CD14-positive monocyte (primary cell): ENCODE measurements at regions not wholly inside any gene's neighbourhood (a gene's known extent, or its start where the extent isn't known, plus 50 kb on each side); places are given as distances from the start of the nearest gene placed in this dataset.

Source experiments
- DNase-seq, 3 donors: peaks; one replicate each; pipeline ENCODE4 v3.0.0-alpha.2; 2011 to 2022
- H2AFZ ChIP-seq: 2 replicates; pipeline ENCODE4 v1.6.0; 2012; ENCODE audit warnings: mild to moderate bottlenecking, low read depth, low read length, inconsistent platforms; ENCODE audit not compliant: insufficient read depth, poor library complexity, severe bottlenecking
- H3K27ac ChIP-seq, 2 donors: 1 replicate in 1 of 2; 2 replicates in 1 of 2; pipeline ENCODE4 v1.5.1; 2012 to 2013; ENCODE audit warnings: low read length in 2 of 2, control low read depth in 1 of 2, inconsistent platforms in 1 of 2, low read depth in 1 of 2, mild to moderate bottlenecking in 1 of 2
- H3K27me3 ChIP-seq, 2 donors: one replicate each; pipeline versions ENCODE4 v1.6.0 to v1.6.1; 2011 to 2013; ENCODE audit warnings: low read length in 2 of 2; ENCODE audit not compliant: control insufficient read depth in 2 of 2, insufficient read depth in 2 of 2
- H3K36me3 ChIP-seq, 2 donors: replicated peaks in 1 of 2; 1 replicate in 1 of 2; 2 replicates in 1 of 2; pipeline versions ENCODE4 v1.5.1 to v1.6.1; 2012 to 2013; ENCODE audit warnings: low read length in 2 of 2, control low read depth in 1 of 2, inconsistent platforms in 1 of 2, mild to moderate bottlenecking in 1 of 2; ENCODE audit not compliant: insufficient read depth in 2 of 2, control insufficient read depth in 1 of 2
- H3K4me1 ChIP-seq, 2 donors: 1 replicate in 1 of 2; 2 replicates in 1 of 2; pipeline versions ENCODE4 v1.5.1 to v1.6.1; 2012 to 2013; ENCODE audit warnings: low read length in 2 of 2, control low read depth in 1 of 2, inconsistent platforms in 1 of 2, mild to moderate bottlenecking in 1 of 2, moderate library complexity in 1 of 2; ENCODE audit not compliant: insufficient read depth in 2 of 2, control insufficient read depth in 1 of 2
- H3K4me2 ChIP-seq: replicated peaks from 2 replicates; pipeline ENCODE3; 2012; ENCODE audit warnings: low read length, moderate library complexity, mild to moderate bottlenecking; ENCODE audit not compliant: poor library complexity, severe bottlenecking; ENCODE audit errors: extremely low read depth
- H3K4me3 ChIP-seq, 3 experiments: fragments of 200-600 bp in 1 of 3; sonication (generic) in 1 of 3; replicated peaks in 1 of 3; 1 replicate in 2 of 3; 2 replicates in 1 of 3; pipeline ENCODE4 v1.5.1; 2011 to 2013; ENCODE audit warnings: low read length in 3 of 3, mild to moderate bottlenecking in 3 of 3, control low read depth in 2 of 3, low read depth in 2 of 3, inconsistent platforms in 1 of 3, moderate library complexity in 1 of 3
- H3K79me2 ChIP-seq: 2 replicates; pipeline ENCODE4 v1.6.0; 2012; ENCODE audit warnings: mild to moderate bottlenecking, control low read depth, inconsistent platforms, low read length, moderate library complexity; ENCODE audit not compliant: insufficient read depth
- H3K9ac ChIP-seq: 2 replicates; pipeline ENCODE4 v1.6.0; 2017; ENCODE audit warnings: low read length, mild to moderate bottlenecking; ENCODE audit not compliant: insufficient read depth, poor library complexity, severe bottlenecking
- H3K9me3 ChIP-seq, 2 donors: replicated peaks in 1 of 2; 1 replicate in 1 of 2; 2 replicates in 1 of 2; pipeline versions ENCODE4 v1.5.1 to v1.6.1; 2012 to 2013; ENCODE audit warnings: low read length in 2 of 2, control low read depth in 1 of 2; ENCODE audit not compliant: control insufficient read depth in 1 of 2, insufficient read depth in 1 of 2
- H4K20me1 ChIP-seq: 2 replicates; pipeline ENCODE4 v1.6.0; 2012; ENCODE audit warnings: mild to moderate bottlenecking, low read length, control low read depth, moderate library complexity; ENCODE audit not compliant: insufficient read depth
- H3K27ac Mint-ChIP-seq, 7 donors: one replicate each; pipeline ENCODE4 v1.8.0; 2020; ENCODE audit warnings: mild to moderate bottlenecking in 7 of 7, mixed read lengths in 7 of 7, moderate library complexity in 6 of 7, inconsistent platforms in 2 of 7
- H3K27me3 Mint-ChIP-seq, 3 donors: one replicate each; pipeline ENCODE4 v1.8.0; 2021 to 2022; ENCODE audit warnings: low read depth in 3 of 3, mild to moderate bottlenecking in 3 of 3, mixed read lengths in 3 of 3, moderate library complexity in 3 of 3, inconsistent platforms in 1 of 3
- H3K36me3 Mint-ChIP-seq, 2 donors: one replicate each; pipeline ENCODE4 v1.8.0; 2020; ENCODE audit warnings: mixed read lengths in 2 of 2, inconsistent platforms in 1 of 2, mild to moderate bottlenecking in 1 of 2
- H3K4me1 Mint-ChIP-seq: one replicate; pipeline ENCODE4 v1.8.0; 2020; ENCODE audit warnings: mild to moderate bottlenecking, mixed read lengths
- H3K4me3 Mint-ChIP-seq, 2 donors: one replicate each; pipeline ENCODE4 v1.8.0; 2020; ENCODE audit warnings: mild to moderate bottlenecking in 2 of 2, mixed read lengths in 2 of 2, moderate library complexity in 1 of 2
- H3K9me3 Mint-ChIP-seq, 7 donors: one replicate each; pipeline ENCODE4 v1.8.0; 2020 to 2022; ENCODE audit warnings: mixed read lengths in 7 of 7, mild to moderate bottlenecking in 6 of 7, moderate library complexity in 6 of 7, inconsistent platforms in 2 of 7
- CTCF ChIP-seq: fragments of 200-600 bp; IDR thresholded peaks from one replicate; pipeline ENCODE4 v1.8.0; 2022; ENCODE audit warnings: antibody characterized with exemption, mild to moderate bottlenecking
- WGBS: methylation state at CpG from one replicate; pipeline ENCODE4 v1.1.5; 2013; ENCODE audit warnings: missing lambda C conversion rate; ENCODE audit not compliant: insufficient coverage; 5-methylcytosine and 5-hydroxymethylcytosine counted together
- intact Hi-C, 2 donors: fragments of 100-400 bp; cut with micrococcal nuclease; formaldehyde crosslinking; loops; one replicate each; pipeline versions ENCODE4 v1.15.0 to v1.15.1; 2023

- no peak overlapping the region for H3K4me3 ChIP-seq
- no peaks in the 10 kb centered on the region for H4K20me1 ChIP-seq
- H3K79me2 ChIP-seq, result no peaks in the 10 kb centered on the region
- Mint-ChIP-seq H3K4me3 (no peak overlapping the region), H3K27me3 (peaks cover 0 to 1% (median 0%) of the 10 kb centered on the region in 3 donors), H3K4me1 (no peaks in the 10 kb centered on the region), H3K9me3 (peaks cover 0 to 4% (median 0%) of the 10 kb centered on the region in 7 donors), H3K27ac (no peak overlapping the region), H3K36me3 (no peaks in the 10 kb centered on the region)
- H3K4me2 ChIP-seq, result no peak overlapping the region
- no peak for DNase-seq
- no peak overlapping the region for H3K27ac ChIP-seq
- WGBS, result no CpG with 5 or more reads among the region's 1 CpG
- H3K27me3 ChIP-seq, result no peaks in the 10 kb centered on the region
- H2AFZ ChIP-seq, result no peak overlapping the region
- no peaks in the 10 kb centered on the region for H3K36me3 ChIP-seq
- H3K4me1 ChIP-seq, result no peaks in the 10 kb centered on the region
- intact Hi-C loops, result no loop called here
- TF ChIP-seq CTCF, result no peak
- no peaks in the 10 kb centered on the region for H3K9me3 ChIP-seq
- no peak overlapping the region for H3K9ac ChIP-seq
Observed at GRCh38 chr4:157803845-157804521, 368.8 kb downstream of the GASK1B start.

- Mint-ChIP-seq H3K4me1 (no peaks in the 10 kb centered on the region), H3K27me3 (peaks cover 0 to under 1% (median 0%) of the 10 kb centered on the region in 3 donors), H3K4me3 (no peak overlapping the region), H3K9me3 (peaks cover 0 to 4% (median 1%) of the 10 kb centered on the region in 7 donors), H3K36me3 (no peaks in the 10 kb centered on the region), H3K27ac (no peak overlapping the region)
- Histone ChIP-seq H3K4me3 (no peak overlapping the region), H3K27me3 (no peaks in the 10 kb centered on the region), H4K20me1 (no peaks in the 10 kb centered on the region), H3K4me1 (no peaks in the 10 kb centered on the region), H3K27ac (no peak overlapping the region), H3K36me3 (no peaks in the 10 kb centered on the region), H3K9ac (no peak overlapping the region), H3K4me2 (no peak overlapping the region), H2AFZ (no peak overlapping the region), H3K79me2 (no peaks in the 10 kb centered on the region), H3K9me3 (no peaks in the 10 kb centered on the region)
- WGBS, result no CpG with 5 or more reads among the region's 3 CpGs
- TF ChIP-seq CTCF, result no peak
- DNase-seq, result no peak
- intact Hi-C loops, result no loop called here
Observed at GRCh38 chr4:157803421-157803820, 369.4 kb downstream of the GASK1B start.
